Inflammatory macrophage treated with lipopolysaccharide for 1 hour (primary cell): ENCODE measurements at regions not wholly inside any gene's neighbourhood (a gene's known extent, or its start where the extent isn't known, plus 50 kb on each side); places are given as distances from the start of the nearest gene placed in this dataset.

Source experiments
- DNase-seq, 2 donors: peaks; one replicate each; pipeline ENCODE4 v3.0.0-alpha.2; 2020 to 2022

- no peak for DNase-seq
These were observed 117.0 kb downstream of the WT1 start for GRCh38 chr11:32318071-32319055.

DNA sequence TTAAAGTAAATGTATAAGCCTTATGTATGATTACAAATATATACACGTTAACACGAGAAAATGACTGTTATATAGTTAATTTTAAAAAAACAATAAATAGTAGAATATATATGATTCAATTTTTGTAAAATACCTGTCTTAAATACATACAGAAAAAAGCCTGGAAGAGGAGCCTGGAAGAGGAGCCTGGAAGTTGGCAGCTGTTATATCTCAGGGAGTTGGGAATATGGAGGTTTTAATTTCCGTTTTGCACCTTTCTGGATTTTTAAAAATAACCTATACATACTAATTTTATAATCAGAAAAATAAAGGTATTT lies 111.6 kb downstream of the WT1 start:
- no peak for DNase-seq

GRCh38 chr11:32325187-32325586 lies 110.2 kb downstream of the WT1 start:
- no peak for DNase-seq

DNA sequence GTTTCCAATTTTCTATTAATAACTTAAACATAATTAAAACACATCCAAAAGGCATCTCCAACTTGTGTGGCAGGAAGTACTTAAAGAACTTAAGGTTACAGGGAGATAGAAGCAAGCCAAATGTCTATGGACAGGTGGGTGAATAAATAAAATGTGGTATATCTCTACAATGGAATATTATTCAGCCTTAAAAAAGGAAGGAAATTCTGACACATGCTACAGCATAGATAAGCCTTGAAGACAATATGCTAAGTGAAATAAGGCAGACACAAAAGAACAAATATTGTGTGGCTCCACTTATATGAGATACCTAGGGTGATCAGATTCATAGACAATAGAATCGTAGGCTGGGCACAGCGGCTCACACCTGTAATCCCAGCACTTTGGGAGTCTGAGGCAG lies 109.6 kb downstream of the WT1 start:
- DNase-seq = no peak

GRCh38 chr11:32326522-32326921 lies 108.8 kb downstream of the WT1 start:
- DNase-seq = no peak

DNA sequence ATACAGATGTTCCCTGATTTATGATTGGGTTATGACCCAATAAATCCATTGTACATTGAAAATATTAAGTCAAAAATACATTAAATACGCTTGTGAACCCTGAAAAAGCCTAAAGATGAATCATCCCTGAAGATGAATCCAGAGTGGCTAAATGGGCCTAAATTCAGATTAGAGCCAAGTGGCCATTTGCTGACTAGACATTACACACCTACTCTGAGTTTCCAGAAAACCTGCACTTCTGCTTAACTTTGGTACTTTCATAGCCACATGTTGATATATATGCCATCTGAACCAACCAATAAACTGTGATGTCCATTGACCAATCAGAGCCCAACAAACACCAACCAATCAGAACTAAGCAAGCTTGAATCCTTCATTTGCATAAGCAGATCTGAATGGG lies 106.9 kb downstream of the WT1 start:
- no peak for DNase-seq

DNA sequence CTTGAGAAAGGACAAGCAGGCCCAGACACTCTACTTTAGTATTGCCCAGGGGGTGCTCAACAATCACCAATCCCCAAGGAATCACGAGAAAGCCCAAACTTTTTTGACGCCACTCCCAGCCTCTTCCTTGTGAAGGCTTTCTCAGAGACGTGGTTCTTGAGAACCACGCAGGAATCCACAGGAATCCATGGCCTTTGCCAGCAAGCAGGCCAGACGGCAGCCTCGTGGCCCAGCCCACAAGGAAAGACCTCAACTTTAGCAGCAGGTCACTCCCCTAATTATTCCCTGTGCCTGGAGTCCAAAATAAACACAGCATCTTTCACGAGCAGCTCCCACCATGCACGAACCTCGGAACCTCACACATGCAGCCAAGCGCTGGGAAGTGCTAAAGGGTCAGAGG lies 104.2 kb downstream of the WT1 start:
- DNase-seq = no peak

GRCh38 chr11:32331792-32332191 lies 103.5 kb downstream of the WT1 start:
- DNase-seq = no peak

- no peak for DNase-seq
These were observed 102.4 kb downstream of the WT1 start for GRCh38 chr11:32332990-32333319.

GRCh38 chr11:32333320-32333991 lies 101.9 kb downstream of the WT1 start:
- DNase-seq = peak; percentile 38 to 69

- DNase-seq = peak in 1 of 2 donors; percentile 17
These were observed 100.5 kb downstream of the WT1 start for GRCh38 chr11:32334822-32335221.
